ENCODE measurements at regions not wholly inside any gene's neighbourhood (a gene's known extent, or its start where the extent isn't known, plus 50 kb on each side); places are given as distances from the start of the nearest gene placed in this dataset.

GRCh38 chr2:103739921-103740320 is 978.1 kb downstream of the TMEM182 start:
- TF ChIP-seq EZH2 (IDR thresholded peaks at IDR 0.05; ENCODE audit: borderline replicate concordance, low read depth, low read length, severe bottlenecking), result no peak
- TF ChIP-seq CTCF (IDR thresholded peaks at IDR 0.05; ENCODE audit: borderline replicate concordance, extremely low read depth, low read length, poor library complexity, severe bottlenecking), result no peak
- Histone ChIP-seq H3K4me1 (ENCODE audit: insufficient read depth, low read length) (no peaks in the 10 kb centered on the region), H3K4me3 (ENCODE audit: low read depth in 1 of 2, low read length in 2 of 2) (no peak overlapping the region), H3K27ac (ENCODE audit: low read length) (no peak overlapping the region), H3K9me3 (ENCODE audit: insufficient read depth, low read length, severe bottlenecking) (peaks cover 6% of the 10 kb centered on the region), H4K20me1 (ENCODE audit: insufficient read depth, low read length) (no peaks in the 10 kb centered on the region), H3K27me3 (ENCODE audit: insufficient read depth, low read length, poor library complexity) (no peaks in the 10 kb centered on the region), H3K36me3 (ENCODE audit: insufficient read depth, low read length) (no peaks in the 10 kb centered on the region), H2AFZ (ENCODE audit: low read depth, low read length) (no peak overlapping the region), H3K79me2 (ENCODE audit: insufficient read depth, low read length) (no peaks in the 10 kb centered on the region), H3K9ac (ENCODE audit: low read depth, low read length) (no peak overlapping the region), H3K4me2 (ENCODE audit: insufficient read depth, low read length) (no peak overlapping the region)
- ATAC-seq (ENCODE audit: insufficient read depth, low read depth) (no peak), DNase-seq (no peak)

- Histone ChIP-seq H4K20me1 (ENCODE audit: insufficient read depth, low read length) (no peaks in the 10 kb centered on the region), H3K9ac (ENCODE audit: low read depth, low read length) (no peak overlapping the region), H3K4me2 (ENCODE audit: insufficient read depth, low read length) (no peak overlapping the region), H3K4me1 (ENCODE audit: insufficient read depth, low read length) (no peaks in the 10 kb centered on the region), H3K79me2 (ENCODE audit: insufficient read depth, low read length) (no peaks in the 10 kb centered on the region), H3K36me3 (ENCODE audit: insufficient read depth, low read length) (no peaks in the 10 kb centered on the region), H3K9me3 (ENCODE audit: insufficient read depth, low read length, severe bottlenecking) (peaks cover under 1% of the 10 kb centered on the region), H3K4me3 (ENCODE audit: low read depth in 1 of 2, low read length in 2 of 2) (no peak overlapping the region), H2AFZ (ENCODE audit: low read depth, low read length) (no peak overlapping the region), H3K27ac (ENCODE audit: low read length) (no peak overlapping the region), H3K27me3 (ENCODE audit: insufficient read depth, low read length, poor library complexity) (no peaks in the 10 kb centered on the region)
- TF ChIP-seq CTCF (IDR thresholded peaks at IDR 0.05; ENCODE audit: borderline replicate concordance, extremely low read depth, low read length, poor library complexity, severe bottlenecking) (no peak), EZH2 (IDR thresholded peaks at IDR 0.05; ENCODE audit: borderline replicate concordance, low read depth, low read length, severe bottlenecking) (no peak)
- no peak for ATAC-seq (ENCODE audit: insufficient read depth, low read depth)
- DNase-seq, result no peak
Measured at GRCh38 chr2:103740631-103741030, 978.8 kb downstream of the TMEM182 start.

- H3K9ac ChIP-seq (ENCODE audit: low read depth, low read length), result no peak overlapping the region
- ATAC-seq (ENCODE audit: insufficient read depth, low read depth), result no peak
- H3K4me1 ChIP-seq (ENCODE audit: insufficient read depth, low read length), result no peaks in the 10 kb centered on the region
- H3K79me2 ChIP-seq (ENCODE audit: insufficient read depth, low read length), result no peaks in the 10 kb centered on the region
- no peak overlapping the region for H3K4me2 ChIP-seq (ENCODE audit: insufficient read depth, low read length)
- H4K20me1 ChIP-seq (ENCODE audit: insufficient read depth, low read length), result no peaks in the 10 kb centered on the region
- H3K27me3 ChIP-seq (ENCODE audit: insufficient read depth, low read length, poor library complexity), result no peaks in the 10 kb centered on the region
- H2AFZ ChIP-seq (ENCODE audit: low read depth, low read length), result no peak overlapping the region
- DNase-seq, result no peak
- no peak overlapping the region for H3K4me3 ChIP-seq (ENCODE audit: low read depth in 1 of 2, low read length in 2 of 2)
- H3K36me3 ChIP-seq (ENCODE audit: insufficient read depth, low read length), result no peaks in the 10 kb centered on the region
- TF ChIP-seq CTCF (IDR thresholded peaks at IDR 0.05; ENCODE audit: borderline replicate concordance, extremely low read depth, low read length, poor library complexity, severe bottlenecking) (no peak), EZH2 (IDR thresholded peaks at IDR 0.05; ENCODE audit: borderline replicate concordance, low read depth, low read length, severe bottlenecking) (no peak)
- no peak overlapping the region for H3K27ac ChIP-seq (ENCODE audit: low read length)
- no peaks in the 10 kb centered on the region for H3K9me3 ChIP-seq (ENCODE audit: insufficient read depth, low read length, severe bottlenecking)
Measured at GRCh38 chr2:103743195-103743594, 981.4 kb downstream of the TMEM182 start.

- Histone ChIP-seq H3K4me1 (ENCODE audit: insufficient read depth, low read length) (no peaks in the 10 kb centered on the region), H3K9me3 (ENCODE audit: insufficient read depth, low read length, severe bottlenecking) (no peaks in the 10 kb centered on the region), H3K36me3 (ENCODE audit: insufficient read depth, low read length) (no peaks in the 10 kb centered on the region), H3K27me3 (ENCODE audit: insufficient read depth, low read length, poor library complexity) (no peaks in the 10 kb centered on the region), H4K20me1 (ENCODE audit: insufficient read depth, low read length) (no peaks in the 10 kb centered on the region), H3K4me2 (ENCODE audit: insufficient read depth, low read length) (no peak overlapping the region), H3K79me2 (ENCODE audit: insufficient read depth, low read length) (no peaks in the 10 kb centered on the region), H3K4me3 (ENCODE audit: low read depth in 1 of 2, low read length in 2 of 2) (no peak overlapping the region), H3K27ac (ENCODE audit: low read length) (no peak overlapping the region), H3K9ac (ENCODE audit: low read depth, low read length) (no peak overlapping the region), H2AFZ (ENCODE audit: low read depth, low read length) (no peak overlapping the region)
- TF ChIP-seq EZH2 (IDR thresholded peaks at IDR 0.05; ENCODE audit: borderline replicate concordance, low read depth, low read length, severe bottlenecking) (no peak), CTCF (IDR thresholded peaks at IDR 0.05; ENCODE audit: borderline replicate concordance, extremely low read depth, low read length, poor library complexity, severe bottlenecking) (no peak)
- DNase-seq (no peak), ATAC-seq (ENCODE audit: insufficient read depth, low read depth) (no peak)
Measured at GRCh38 chr2:103754530-103754929, 992.7 kb downstream of the TMEM182 start.
